MCF 10A (cell line): ENCODE measurements at regions not wholly inside any gene's neighbourhood (a gene's known extent, or its start where the extent isn't known, plus 50 kb on each side); places are given as distances from the start of the nearest gene placed in this dataset.

Experiments
- BruUV-seq: library from RNA; stranded (reverse); fragments of 400-500 nt; replicated peaks from 2 replicates; lab custom pipeline; 2021; lab: Mats Ljungman, UMichigan
- CTCF ChIA-PET: fragments of 300-600 bp; sonication (Branson Sonifier 250); formaldehyde crosslinking; extraction: SDS; loops from one replicate; lab custom pipeline; 2021; ENCODE audit warnings: antibody characterized with exemption, inconsistent platforms; lab: Yijun Ruan, JAX
- POLR2A ChIA-PET: fragments of 300-600, 350-650 bp; sonication (Branson Sonifier 250); formaldehyde crosslinking; extraction: SDS; loops from one replicate; lab custom pipeline; 2020; ENCODE audit warnings: antibody characterized with exemption, inconsistent platforms; lab: Yijun Ruan, JAX
- DNase-seq: peaks from one replicate; pipeline ENCODE4 v3.0.0-alpha.2; 2018; ENCODE audit not compliant: unreplicated experiment
- H3K27ac Mint-ChIP-seq: one replicate; pipeline ENCODE4 v1.8.0; 2022; ENCODE audit warnings: mild to moderate bottlenecking, low read depth, mixed read lengths; ENCODE audit not compliant: unreplicated experiment
- H3K27me3 Mint-ChIP-seq: one replicate; pipeline ENCODE4 v1.8.0; 2022; ENCODE audit warnings: mixed read lengths; ENCODE audit not compliant: insufficient read depth, unreplicated experiment
- H3K36me3 Mint-ChIP-seq: one replicate; pipeline ENCODE4 v1.8.0; 2022; ENCODE audit warnings: mild to moderate bottlenecking, moderate library complexity, mixed read lengths; ENCODE audit not compliant: insufficient read depth, unreplicated experiment
- H3K4me1 Mint-ChIP-seq: one replicate; pipeline ENCODE4 v1.8.0; 2022; ENCODE audit warnings: mixed read lengths; ENCODE audit not compliant: insufficient read depth, unreplicated experiment
- H3K4me3 Mint-ChIP-seq: one replicate; pipeline ENCODE4 v1.8.0; 2022; ENCODE audit warnings: mild to moderate bottlenecking, moderate library complexity, mixed read lengths; ENCODE audit not compliant: unreplicated experiment
- H3K9me3 Mint-ChIP-seq: one replicate; pipeline ENCODE4 v1.8.0; 2022; ENCODE audit warnings: mixed read lengths; ENCODE audit not compliant: unreplicated experiment
- CTCF ChIP-seq: fragments of 200-600 bp; IDR thresholded peaks from one replicate; pipeline ENCODE4 v1.8.0; 2022; ENCODE audit warnings: antibody characterized with exemption, mild to moderate bottlenecking; ENCODE audit not compliant: unreplicated experiment
- intact Hi-C: fragments of 100-400 bp; cut with micrococcal nuclease; formaldehyde crosslinking; loops from 2 replicates; pipeline ENCODE4 v1.14.1; 2022

- CTCF ChIA-PET = interaction anchor here (0.7 to 1.3 kb wide), 4 partner anchors 9 to 364 kb away, joined by 3 to 7 read pairs (median 4); no protein-coding TSS in a partner anchor
- DNase-seq = peak; percentile 36
- peaks cover 7% of the 10 kb centered on the region for H3K9me3 Mint-ChIP-seq
Observed at GRCh38 chr11:95516786-95517185, 272.8 kb downstream of the FAM76B start.

GRCh38 chr11:95516175-95516574 lies 273.4 kb downstream of the FAM76B start:
- no peaks in the 10 kb centered on the region for H3K36me3 Mint-ChIP-seq
- H3K4me1 Mint-ChIP-seq = peaks cover 51% of the 10 kb centered on the region
- no peak for DNase-seq
- no peaks in the 10 kb centered on the region for H3K27me3 Mint-ChIP-seq
- no peak overlapping the region for H3K27ac Mint-ChIP-seq
- TF ChIP-seq CTCF = no peak
- CTCF ChIA-PET = interaction anchor here (0.7 to 1.3 kb wide), 5 partner anchors 8 to 364 kb away, joined by 3 to 7 read pairs (median 4); no protein-coding TSS in a partner anchor
- POLR2A ChIA-PET = interaction anchor here (0.6 to 1.9 kb wide), 4 partner anchors 79 to 287 kb away, joined by 3 to 11 read pairs (median 5); partner anchors contain the start of gene SESN3
- intact Hi-C loops = no loop called here
- no peak overlapping the region for H3K4me3 Mint-ChIP-seq
- BruUV-seq = no TSS peak
- peaks cover 7% of the 10 kb centered on the region for H3K9me3 Mint-ChIP-seq

More at GRCh38 chr11:95516786-95517185, 272.8 kb downstream of the FAM76B start:
- intact Hi-C loops = no loop called here
- Mint-ChIP-seq H3K4me1 (peaks cover 53% of the 10 kb centered on the region), H3K4me3 (no peak overlapping the region), H3K27me3 (no peaks in the 10 kb centered on the region), H3K36me3 (no peaks in the 10 kb centered on the region), H3K27ac (no peak overlapping the region)
- TF ChIP-seq CTCF = no peak
- no TSS peak for BruUV-seq
- POLR2A ChIA-PET = interaction anchor here (0.6 to 2.0 kb wide), 5 partner anchors 76 to 287 kb away, joined by 3 to 11 read pairs (median 5); partner anchors contain the start of gene SESN3

- Mint-ChIP-seq H3K27me3 (no peaks in the 10 kb centered on the region), H3K27ac (no peak overlapping the region), H3K4me3 (no peak overlapping the region), H3K36me3 (no peaks in the 10 kb centered on the region), H3K9me3 (peaks cover 7% of the 10 kb centered on the region), H3K4me1 (peaks cover 43% of the 10 kb centered on the region)
- POLR2A ChIA-PET = interaction anchor here (1.9 kb wide), 1 partner anchor 286 kb away, joined by 11 read pairs; no protein-coding TSS in a partner anchor
- intact Hi-C loops = no loop called here
- TF ChIP-seq CTCF = no peak
- BruUV-seq = no TSS peak
- CTCF ChIA-PET = no interaction called here
- no peak for DNase-seq
Observed at GRCh38 chr11:95515371-95515770, 274.2 kb downstream of the FAM76B start.

- DNase-seq = no peak
- Mint-ChIP-seq H3K27ac (peak overlapping the region; percentile 12), H3K9me3 (peaks cover 7% of the 10 kb centered on the region), H3K4me1 (peaks cover 41% of the 10 kb centered on the region), H3K36me3 (no peaks in the 10 kb centered on the region), H3K27me3 (no peaks in the 10 kb centered on the region), H3K4me3 (no peak overlapping the region)
- TF ChIP-seq CTCF = no peak
- ChIA-PET POLR2A (interaction anchor here (0.5 to 4.8 kb wide), 5 partner anchors 9 to 366 kb away, joined by 3 to 37 read pairs (median 3); partner anchors contain the start of gene SESN3), CTCF (interaction anchor here (0.7 to 1.2 kb wide), 4 partner anchors 30 to 192 kb away, joined by 3 to 4 read pairs (median 4); no protein-coding TSS in a partner anchor)
- intact Hi-C loops = no loop called here
- BruUV-seq = no TSS peak
Observed at GRCh38 chr11:95514416-95515110, 275.0 kb downstream of the FAM76B start.
